Activated CD4-positive, alpha-beta T cell treated with anti-CD3 and anti-CD28 coated beads, Interleukin-2, Interleukin-6, amounts not matched to agents 100 ng/mL and 50 ng/mL, durations not matched to agents 16 hours and 8 hours (primary cell): ENCODE measurements at regions not wholly inside any gene's neighbourhood (a gene's known extent, or its start where the extent isn't known, plus 50 kb on each side); places are given as distances from the start of the nearest gene placed in this dataset.
"Not testable (repeated sequence)": the region's sequence is repeated elsewhere in the genome, so short reads cannot be mapped to it uniquely, and the experiment has no call there.

Experiments
- DNase-seq: peaks from one replicate; pipeline ENCODE4 v3.0.0-alpha.2; 2020

DNA sequence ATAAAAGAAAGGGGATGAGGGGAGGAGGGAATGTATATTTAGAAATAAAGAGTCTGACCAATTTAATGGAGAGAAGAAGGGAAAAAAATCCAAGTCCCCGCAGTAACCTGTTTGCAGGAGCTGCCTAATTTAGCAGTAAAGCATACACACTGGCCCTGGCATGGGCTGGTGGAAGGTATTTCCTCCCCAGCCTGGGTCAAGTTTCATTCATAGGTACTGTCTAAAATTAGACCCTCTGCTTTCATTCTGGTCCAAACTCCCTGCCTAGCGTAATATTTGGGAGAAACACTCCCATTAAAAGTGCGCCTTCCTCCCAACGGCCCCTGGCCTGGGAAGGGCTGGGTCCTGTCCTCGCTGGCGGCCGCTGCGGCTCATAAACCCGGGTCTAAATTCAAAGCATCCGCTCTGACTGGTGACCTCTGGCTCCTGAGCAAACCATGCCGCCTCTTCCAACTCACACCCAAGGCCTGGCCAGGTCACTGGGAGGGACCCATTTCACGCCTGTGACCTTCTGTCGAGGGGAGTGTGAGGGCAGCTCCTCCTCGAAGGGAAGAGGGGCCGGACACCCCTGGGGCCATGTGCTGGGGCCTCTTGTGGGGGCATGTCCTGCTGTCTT, 123.2 kb downstream of the FGF18 start:
- no peak for DNase-seq

DNA sequence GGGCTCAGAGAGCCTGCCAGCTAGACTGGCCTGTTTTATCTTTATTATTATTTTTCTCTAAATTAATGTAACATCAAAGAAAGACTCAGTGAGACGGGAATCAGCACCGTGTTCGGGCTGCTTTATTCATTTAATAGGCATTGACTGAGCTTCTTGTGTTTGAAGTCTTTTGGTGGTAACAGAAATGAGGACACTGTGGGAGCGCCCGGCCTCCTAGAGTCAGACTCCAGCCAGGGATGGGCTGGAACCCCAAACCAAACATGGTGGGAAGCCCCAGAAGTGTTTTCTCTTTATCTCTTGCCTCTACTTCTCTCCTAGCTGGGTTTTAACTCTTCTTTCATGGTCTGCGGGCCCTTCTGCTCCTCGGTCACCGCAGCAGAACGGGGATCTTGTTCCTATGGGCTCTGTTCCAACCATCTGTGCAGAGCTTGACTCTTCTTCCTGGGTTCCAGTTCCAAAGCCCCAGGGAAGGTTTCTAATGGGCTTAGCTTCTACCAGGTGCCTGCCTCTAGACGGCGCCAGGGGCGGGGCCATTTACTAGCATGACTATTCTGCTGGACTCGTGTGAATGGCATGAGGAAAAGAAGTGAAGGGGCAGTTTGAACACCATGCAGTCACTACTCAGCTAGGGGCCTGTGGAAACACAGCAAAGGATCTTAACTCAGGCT, 123.8 kb downstream of the FGF18 start:
- no peak for DNase-seq

- DNase-seq, result no peak
Measured at GRCh38 chr5:171544913-171545765, 125.7 kb downstream of the FGF18 start.

GRCh38 chr5:171549274-171549673, 129.8 kb downstream of the FGF18 start:
- DNase-seq, result no peak

DNA sequence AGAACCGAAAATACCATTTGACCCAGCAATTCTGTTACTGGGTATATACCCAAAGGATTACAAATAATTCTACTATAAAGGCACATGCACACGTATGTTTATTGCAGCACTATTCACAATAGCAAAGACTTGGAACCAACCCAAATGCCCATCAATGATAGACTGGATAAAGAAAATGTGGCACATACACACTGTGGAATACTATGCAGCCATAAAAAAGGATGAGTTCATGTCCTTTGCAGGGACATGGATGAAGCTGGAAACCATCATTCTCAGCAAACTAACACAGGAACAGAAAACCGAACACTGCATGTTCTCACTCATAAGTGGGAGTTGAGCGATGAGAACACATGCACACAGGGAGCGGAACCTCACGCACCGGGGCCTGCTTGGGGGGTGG, 134.4 kb downstream of the FGF18 start:
- not testable (repeated sequence) for DNase-seq

GRCh38 chr5:171555160-171555559, 135.7 kb downstream of the FGF18 start:
- DNase-seq, result no peak

DNA sequence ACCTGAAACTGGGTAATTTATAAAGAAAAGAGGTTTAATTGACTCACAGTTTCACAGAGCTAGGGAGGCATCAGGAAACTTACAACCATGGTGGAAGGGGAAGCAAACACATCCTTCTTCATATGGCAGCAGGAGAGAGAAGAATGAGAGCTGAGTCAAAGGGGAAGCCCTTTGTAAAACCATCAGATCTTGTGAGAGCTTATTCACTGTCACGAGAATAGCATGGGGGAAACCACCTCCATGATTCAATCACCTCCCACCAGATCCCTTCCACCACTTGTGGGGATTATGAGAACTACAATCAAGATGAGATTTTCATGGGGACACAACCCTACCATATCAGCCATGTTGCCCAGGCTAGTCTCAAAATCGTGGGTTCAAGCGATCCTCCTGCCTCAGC, 143.4 kb downstream of the FGF18 start:
- DNase-seq, result peak; percentile 16

DNA sequence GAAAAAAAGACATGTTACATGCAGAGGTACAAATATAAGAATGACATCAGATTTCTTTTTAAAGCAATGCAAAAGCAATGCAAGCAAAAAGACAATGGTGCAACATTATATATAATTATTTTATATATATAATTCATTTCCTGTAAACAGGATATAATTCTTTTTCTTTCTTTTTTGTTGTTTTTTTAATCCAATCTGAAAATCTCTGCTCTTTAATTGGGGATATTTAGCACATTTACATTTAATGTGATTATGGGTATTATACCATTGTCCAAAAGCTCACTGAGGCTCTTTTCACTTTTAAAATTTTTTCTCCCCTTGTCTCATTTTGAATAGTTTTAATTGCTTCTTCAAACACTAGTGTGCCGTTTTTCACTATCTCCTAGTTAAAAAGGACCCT, 148.9 kb downstream of the FGF18 start:
- DNase-seq, result no peak

- DNase-seq, result no peak
Measured at GRCh38 chr5:171569065-171569712, 149.7 kb downstream of the FGF18 start.

DNA sequence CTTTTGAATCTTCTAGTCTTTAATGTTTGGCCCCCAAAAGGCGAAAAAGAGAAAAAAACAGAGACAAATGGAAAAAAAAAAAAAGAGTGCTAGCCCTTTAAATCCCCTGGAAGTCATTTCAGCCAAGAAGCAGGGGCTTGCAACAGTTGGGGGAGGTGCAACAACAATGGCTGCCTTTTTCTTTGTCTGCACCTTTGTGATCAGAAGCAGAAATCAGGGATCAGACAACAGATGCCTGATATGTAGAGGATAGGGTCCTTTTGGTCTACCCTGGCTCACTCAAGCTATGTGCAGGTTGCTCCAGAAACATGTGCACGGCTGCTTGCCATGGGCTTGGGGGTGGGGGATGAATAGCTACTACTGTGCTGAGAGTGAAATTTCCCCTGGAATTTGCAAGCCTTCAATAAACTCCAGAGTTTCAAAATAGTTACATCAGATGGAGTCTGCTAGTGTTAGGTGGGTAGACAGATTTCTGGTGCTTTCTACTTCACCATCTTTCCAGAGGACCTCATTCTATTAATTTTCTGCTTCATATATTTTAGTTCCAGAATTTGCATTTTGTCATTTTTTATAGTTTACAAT, 150.9 kb downstream of the FGF18 start:
- DNase-seq, result no peak

DNA sequence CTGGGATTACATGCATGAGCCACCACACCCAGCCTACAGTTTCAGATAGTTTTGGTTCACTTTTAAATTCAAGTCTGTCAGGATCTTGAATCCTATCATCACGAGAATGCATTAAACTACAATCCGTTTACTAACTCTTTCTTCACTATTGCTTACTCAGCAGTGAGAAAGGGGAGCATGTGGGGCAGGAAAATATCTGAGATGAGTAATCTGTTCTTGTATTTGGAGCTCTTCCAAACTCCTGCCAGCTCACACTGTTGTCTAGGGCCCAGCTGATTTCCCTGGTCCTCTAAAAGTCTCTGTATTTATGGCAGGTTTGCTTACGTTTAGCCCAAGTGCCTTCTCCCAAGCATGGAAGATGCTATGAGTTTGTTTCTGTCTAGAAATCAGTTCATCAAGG, 152.2 kb downstream of the FGF18 start:
- DNase-seq, result no peak

GRCh38 chr5:171573021-171573420, 153.6 kb downstream of the FGF18 start:
- DNase-seq, result no peak

GRCh38 chr5:171573451-171574225, 154.2 kb downstream of the FGF18 start:
- no peak for DNase-seq

DNA sequence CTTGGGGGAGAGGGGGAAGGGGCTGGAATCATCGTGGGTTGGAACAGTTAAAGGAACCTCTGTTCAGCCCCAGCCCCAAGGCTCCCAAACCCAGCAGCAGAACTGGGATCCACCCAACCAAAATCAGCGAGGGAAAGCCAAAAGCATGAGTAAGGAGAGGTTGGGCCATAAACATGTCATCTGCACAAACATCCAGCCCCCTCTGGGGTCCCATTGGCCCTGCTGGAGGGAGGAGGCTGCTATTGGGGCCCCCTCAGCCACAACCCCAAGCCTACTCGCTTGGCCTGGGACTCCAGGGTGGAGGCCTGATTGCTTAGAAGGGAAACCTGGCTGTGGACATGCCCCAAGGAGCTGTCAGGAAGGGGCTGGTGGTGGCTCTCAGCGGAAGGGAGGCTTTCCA, 154.9 kb downstream of the FGF18 start:
- DNase-seq, result no peak

DNA sequence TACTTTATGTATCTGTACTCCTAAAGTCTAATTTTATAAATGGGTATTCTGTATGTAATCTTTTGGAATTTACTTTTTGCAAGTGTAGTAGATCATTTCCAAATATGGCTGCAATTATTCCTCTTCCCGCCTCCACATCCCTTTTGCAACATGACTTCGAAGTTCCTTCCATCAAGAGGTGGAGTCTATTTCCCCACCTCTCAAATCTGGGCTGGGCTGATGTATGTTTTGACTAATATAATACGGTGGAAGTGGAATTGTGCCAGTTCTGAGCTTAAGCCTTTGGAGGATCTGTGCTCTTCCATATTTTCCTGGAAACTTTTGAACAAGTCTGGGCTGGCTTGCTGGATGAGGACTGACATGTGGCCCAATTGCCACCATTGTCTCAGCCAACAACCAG, 155.9 kb downstream of the FGF18 start:
- DNase-seq, result no peak

DNA sequence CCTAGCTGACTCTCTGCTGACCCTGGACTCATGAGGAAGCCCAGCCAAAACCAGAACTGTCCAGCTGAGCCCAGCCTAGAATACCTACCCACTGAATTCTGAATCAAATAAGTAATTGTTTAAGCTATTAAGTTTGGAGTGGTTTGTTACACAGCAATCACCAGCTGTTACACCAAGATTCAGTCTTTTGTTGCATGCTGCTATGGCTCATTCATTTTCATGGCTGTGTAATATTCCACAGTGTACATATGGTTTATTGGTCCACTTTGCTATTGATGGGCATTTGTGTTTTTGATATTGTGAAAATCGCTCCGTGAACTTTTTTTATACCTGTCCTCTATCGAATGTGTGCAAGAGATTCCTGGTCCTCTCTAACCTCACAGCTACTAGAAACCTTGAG, 156.4 kb downstream of the FGF18 start:
- DNase-seq, result no peak

DNA sequence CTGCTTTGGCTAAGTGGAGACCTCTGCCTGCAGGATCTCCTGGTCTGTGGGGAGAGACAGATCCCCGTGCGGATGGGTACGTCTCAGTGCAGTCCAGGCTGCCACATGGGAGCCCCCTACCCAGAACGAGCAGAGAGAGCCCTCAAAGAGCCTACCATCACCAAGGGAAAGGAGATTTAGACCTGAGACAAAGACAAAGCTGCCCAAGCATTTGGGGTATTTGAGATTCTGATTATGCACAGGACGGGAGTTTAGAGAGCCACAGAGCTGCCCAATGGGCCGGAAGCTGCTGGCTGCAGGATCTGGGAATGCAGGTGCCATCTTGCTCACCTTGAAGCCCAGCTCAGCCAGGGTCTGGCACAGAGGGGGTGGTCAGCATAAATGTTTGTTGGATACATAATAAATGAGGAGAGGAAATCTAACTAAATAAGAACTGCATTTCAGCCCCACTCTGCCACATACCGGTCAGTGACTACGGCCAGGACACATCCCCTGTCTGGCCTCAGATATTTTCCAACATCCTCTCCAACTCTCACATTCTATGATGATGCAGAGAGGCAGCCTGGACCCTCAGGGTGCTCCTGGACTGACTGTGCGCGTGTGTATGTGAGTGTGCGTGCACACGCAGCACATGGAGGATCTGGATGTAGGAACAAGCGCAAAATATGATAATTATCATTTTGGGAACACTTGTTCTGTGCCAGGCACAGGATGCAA, 157.8 kb downstream of the FGF18 start:
- DNase-seq, result no peak

GRCh38 chr5:171578049-171578828, 158.8 kb downstream of the FGF18 start:
- no peak for DNase-seq

DNA sequence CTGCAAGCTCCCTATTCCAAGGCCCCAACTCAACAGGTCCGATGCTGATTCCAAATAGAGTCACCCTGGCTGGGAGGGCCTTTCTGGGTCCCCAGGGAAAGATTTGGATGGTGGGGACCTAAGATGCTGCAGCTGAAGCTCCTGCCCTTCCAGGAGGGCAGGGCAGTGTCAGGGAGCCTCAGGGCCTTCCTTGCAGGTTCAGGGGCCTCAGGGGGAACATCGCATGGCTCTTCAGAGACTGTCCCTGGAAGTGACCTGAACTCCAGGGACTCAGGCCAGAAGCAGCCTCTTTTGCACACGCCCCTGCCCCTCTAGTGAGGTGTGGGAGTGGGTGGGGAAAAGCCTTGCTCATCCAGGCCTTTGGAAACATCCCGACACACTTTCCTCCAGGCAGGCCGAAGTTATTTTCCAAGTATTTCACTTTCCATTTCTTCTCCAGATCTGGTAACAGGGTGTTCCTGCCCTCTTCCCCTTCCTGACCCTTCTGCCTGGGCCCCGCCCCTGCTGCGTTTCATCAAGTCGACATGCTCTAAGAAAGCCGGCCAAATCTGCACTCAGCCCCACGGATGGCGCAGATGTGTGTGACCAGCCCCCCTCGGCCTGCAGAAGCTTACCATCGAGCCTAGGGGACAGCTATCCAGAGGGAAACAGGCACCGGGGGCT, 159.5 kb downstream of the FGF18 start:
- DNase-seq, result no peak

GRCh38 chr5:171579976-171580411, 160.5 kb downstream of the FGF18 start:
- DNase-seq, result no peak
